Common myeloid progenitor, CD34-positive (primary cell): ENCODE measurements at regions not wholly inside any gene's neighbourhood (a gene's known extent, or its start where the extent isn't known, plus 50 kb on each side); places are given as distances from the start of the nearest gene placed in this dataset.

ENCODE experiments used
- CTCF ChIA-PET: fragments of 350-600 bp; sonication (Branson Sonifier 250); formaldehyde crosslinking; loops from one replicate; lab custom pipeline; 2021; ENCODE audit warnings: antibody characterized with exemption; lab: Charles Lee
- POLR2A ChIA-PET: fragments of 350-600 bp; sonication (Branson Sonifier 250); formaldehyde crosslinking; loops from one replicate; lab custom pipeline; 2021; ENCODE audit warnings: antibody characterized with exemption; lab: Charles Lee
- DNase-seq, 3 donors: peaks; one replicate each; pipeline versions ENCODE4 v3.0.0 to v3.0.0-alpha.2; 2013
- H3K27ac ChIP-seq, 2 experiments: 1 replicate in 1 of 2; 2 replicates in 1 of 2; pipeline ENCODE4 v1.7.0; 2013; ENCODE audit warnings: inconsistent platforms in 2 of 2, low read length in 2 of 2, mild to moderate bottlenecking in 2 of 2, low read depth in 1 of 2, moderate library complexity in 1 of 2; ENCODE audit not compliant: severe bottlenecking in 2 of 2, insufficient read depth in 1 of 2, poor library complexity in 1 of 2
- H3K27me3 ChIP-seq, 5 experiments: replicated peaks in 2 of 5; 1 replicate in 3 of 5; 2 replicates in 2 of 5; pipeline versions ENCODE4 v1.6.1 to v1.7.0; 2013; ENCODE audit warnings: low read length in 4 of 5, mild to moderate bottlenecking in 2 of 5, moderate library complexity in 2 of 5, inconsistent platforms in 1 of 5; ENCODE audit not compliant: insufficient read depth in 5 of 5, control insufficient read depth in 4 of 5
- H3K36me3 ChIP-seq, 4 experiments: 1 replicate in 2 of 4; 2 replicates in 2 of 4; pipeline versions ENCODE4 v1.6.1 to v1.7.0; 2013; ENCODE audit warnings: low read length in 3 of 4, control low read depth in 1 of 4, mild to moderate bottlenecking in 1 of 4; ENCODE audit not compliant: control insufficient read depth in 4 of 4, insufficient read depth in 4 of 4
- H3K4me1 ChIP-seq, 4 experiments: 1 replicate in 3 of 4; 2 replicates in 1 of 4; pipeline versions ENCODE4 v1.6.1 to v1.7.1; 2013; ENCODE audit warnings: low read length in 3 of 4, mild to moderate bottlenecking in 3 of 4, control low read depth in 1 of 4, inconsistent platforms in 1 of 4, moderate library complexity in 1 of 4; ENCODE audit not compliant: control insufficient read depth in 4 of 4, insufficient read depth in 4 of 4; ENCODE audit errors: control extremely low read depth in 1 of 4
- H3K4me3 ChIP-seq, 7 experiments: 1 replicate in 4 of 7; 2 replicates in 3 of 7; pipeline versions ENCODE4 v1.5.1 to v1.7.0; 2013; ENCODE audit warnings: mild to moderate bottlenecking in 7 of 7, low read length in 6 of 7, moderate library complexity in 6 of 7, inconsistent platforms in 2 of 7, low read depth in 2 of 7, control low read depth in 1 of 7; ENCODE audit not compliant: insufficient read depth in 4 of 7, control insufficient read depth in 1 of 7; ENCODE audit errors: extremely low read depth in 1 of 7
- H3K9me3 ChIP-seq, 5 experiments: 1 replicate in 4 of 5; 2 replicates in 1 of 5; pipeline versions ENCODE4 v1.6.1 to v1.7.1; 2013; ENCODE audit warnings: low read length in 4 of 5, mild to moderate bottlenecking in 2 of 5, inconsistent platforms in 1 of 5, low read depth in 1 of 5, moderate library complexity in 1 of 5; ENCODE audit not compliant: control insufficient read depth in 4 of 5, insufficient read depth in 2 of 5; ENCODE audit errors: control extremely low read depth in 1 of 5
- WGBS: methylation state at CpG from one replicate; pipeline ENCODE4 v1.1.5; 2013; ENCODE audit not compliant: insufficient coverage; 5-methylcytosine and 5-hydroxymethylcytosine counted together

- H3K36me3 ChIP-seq, result no peaks in the 10 kb centered on the region
- DNase-seq, result no peak
- WGBS, result 77% methylated on average over 10 of the region's 11 CpGs
- H3K4me1 ChIP-seq, result no peaks in the 10 kb centered on the region
- no peaks in the 10 kb centered on the region for H3K9me3 ChIP-seq
- H3K4me3 ChIP-seq, result no peak overlapping the region
- H3K27ac ChIP-seq, result no peak overlapping the region
- ChIA-PET POLR2A (no interaction called here), CTCF (no interaction called here)
- H3K27me3 ChIP-seq, result peaks cover 0 to 9% (median 1%) of the 10 kb centered on the region in 5 experiments
Observed at GRCh38 chr2:120561379-120562035, 174.2 kb upstream of the GLI2 start.

GRCh38 chr2:120562218-120563005, 173.3 kb upstream of the GLI2 start:
- Histone ChIP-seq H3K4me3 (no peak overlapping the region), H3K9me3 (no peaks in the 10 kb centered on the region), H3K27me3 (peaks cover 0 to 13% (median 1%) of the 10 kb centered on the region in 5 experiments), H3K36me3 (no peaks in the 10 kb centered on the region), H3K4me1 (no peaks in the 10 kb centered on the region), H3K27ac (no peak overlapping the region)
- ChIA-PET POLR2A (no interaction called here), CTCF (interaction anchor here (1.0 kb wide), 1 partner anchor 9 kb away, joined by 3 read pairs; no protein-coding TSS in a partner anchor)
- WGBS, result 100% methylated on average over 17 of the region's 18 CpGs
- no peak for DNase-seq

- H3K27me3 ChIP-seq, result peaks cover 0 to 13% (median 1%) of the 10 kb centered on the region in 5 experiments
- POLR2A ChIA-PET, result no interaction called here
- H3K4me3 ChIP-seq, result no peak overlapping the region
Observed at GRCh38 chr2:120563616-120564015, 172.1 kb upstream of the GLI2 start.

GRCh38 chr2:120564213-120565094, 171.2 kb upstream of the GLI2 start:
- ChIA-PET POLR2A (no interaction called here), CTCF (no interaction called here)
- no peak for DNase-seq
- H3K27me3 ChIP-seq, result peaks cover 0 to 12% (median 1%) of the 10 kb centered on the region in 5 experiments
- H3K4me3 ChIP-seq, result no peak overlapping the region
- H3K36me3 ChIP-seq, result no peaks in the 10 kb centered on the region
- no peaks in the 10 kb centered on the region for H3K9me3 ChIP-seq
- WGBS, result 90% methylated on average over 12 of the region's 23 CpGs
- H3K4me1 ChIP-seq, result no peaks in the 10 kb centered on the region
- no peak overlapping the region for H3K27ac ChIP-seq

More at GRCh38 chr2:120563616-120564015, 172.1 kb upstream of the GLI2 start:
- Histone ChIP-seq H3K36me3 (no peaks in the 10 kb centered on the region), H3K27ac (no peak overlapping the region), H3K4me1 (no peaks in the 10 kb centered on the region), H3K9me3 (no peaks in the 10 kb centered on the region)
- WGBS, result 100% methylated on average over 1 of the region's 2 CpGs
- CTCF ChIA-PET, result interaction anchor here (1.0 kb wide), 1 partner anchor 11 kb away, joined by 3 read pairs; no protein-coding TSS in a partner anchor
- no peak for DNase-seq

GRCh38 chr2:120565095-120565460, 170.6 kb upstream of the GLI2 start:
- DNase-seq, result no peak
- Histone ChIP-seq H3K27ac (no peak overlapping the region), H3K4me1 (no peaks in the 10 kb centered on the region), H3K27me3 (peaks cover 0 to 9% (median 1%) of the 10 kb centered on the region in 5 experiments), H3K4me3 (no peak overlapping the region), H3K36me3 (no peaks in the 10 kb centered on the region), H3K9me3 (no peaks in the 10 kb centered on the region)
- WGBS, result 93% methylated on average over 3 of the region's 8 CpGs
- POLR2A ChIA-PET, result no interaction called here
- CTCF ChIA-PET, result no interaction called here

GRCh38 chr2:120565929-120566328, 169.7 kb upstream of the GLI2 start:
- 93% methylated on average over 8 of the region's 9 CpGs for WGBS
- Histone ChIP-seq H3K9me3 (no peaks in the 10 kb centered on the region), H3K4me3 (no peak overlapping the region), H3K27me3 (peaks cover 0 to 6% (median 1%) of the 10 kb centered on the region in 5 experiments), H3K36me3 (no peaks in the 10 kb centered on the region), H3K27ac (no peak overlapping the region), H3K4me1 (no peaks in the 10 kb centered on the region)
- CTCF ChIA-PET, result no interaction called here
- POLR2A ChIA-PET, result no interaction called here
- no peak for DNase-seq
